HEK293T (cell line): ENCODE measurements at regions not wholly inside any gene's neighbourhood (a gene's known extent, or its start where the extent isn't known, plus 50 kb on each side); places are given as distances from the start of the nearest gene placed in this dataset.

Experiments
- FOXM1 ChIP-seq: fragments of 450-650 bp; IDR thresholded peaks from 2 replicates; pipeline ENCODE4 v1.6.1; 2017; ENCODE audit warnings: mild to moderate bottlenecking, borderline replicate concordance
- HDGF ChIP-seq: fragments of 450-650 bp; IDR thresholded peaks from 2 replicates; pipeline ENCODE4 v1.6.1; 2017; ENCODE audit warnings: antibody characterized with exemption, borderline replicate concordance
- SUZ12 ChIP-seq: fragments of 450-650 bp; IDR thresholded peaks from 2 replicates; pipeline ENCODE4 v1.6.1; 2016; ENCODE audit warnings: mild to moderate bottlenecking
- TARDBP ChIP-seq: fragments of 450-650 bp; IDR thresholded peaks from 2 replicates; pipeline ENCODE4 v1.6.1; 2016
- ZNF384 ChIP-seq: fragments of 450-650 bp; IDR thresholded peaks from 2 replicates; pipeline ENCODE4 v1.6.1; 2016
- TF ChIP-seq, protein P1 (sequence below): fragments of 450-650 bp; IDR thresholded peaks from 2 replicates; pipeline ENCODE4 v1.6.1; 2016

DNA sequence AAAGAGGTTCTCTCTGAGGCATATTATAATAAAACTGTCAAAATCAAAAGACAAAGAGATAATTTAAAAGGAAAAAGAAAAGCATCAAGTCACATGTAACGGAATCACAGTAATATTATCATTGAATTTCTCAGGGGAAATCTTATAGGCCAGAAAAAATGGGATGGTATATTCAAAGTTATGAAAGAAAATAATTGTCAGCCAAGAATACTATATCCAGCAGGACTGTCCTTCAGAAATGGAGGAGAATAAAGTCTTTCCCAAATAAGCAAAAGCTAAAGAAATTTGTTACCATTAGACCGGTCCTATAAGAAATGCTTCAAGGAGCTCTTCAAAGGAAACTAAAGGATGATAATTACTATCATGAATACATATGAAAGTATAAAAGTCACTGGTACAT is 342.0 kb upstream of the GRAMD2B start:
- TF ChIP-seq SUZ12 = no peak
- TF ChIP-seq, protein P1, sequence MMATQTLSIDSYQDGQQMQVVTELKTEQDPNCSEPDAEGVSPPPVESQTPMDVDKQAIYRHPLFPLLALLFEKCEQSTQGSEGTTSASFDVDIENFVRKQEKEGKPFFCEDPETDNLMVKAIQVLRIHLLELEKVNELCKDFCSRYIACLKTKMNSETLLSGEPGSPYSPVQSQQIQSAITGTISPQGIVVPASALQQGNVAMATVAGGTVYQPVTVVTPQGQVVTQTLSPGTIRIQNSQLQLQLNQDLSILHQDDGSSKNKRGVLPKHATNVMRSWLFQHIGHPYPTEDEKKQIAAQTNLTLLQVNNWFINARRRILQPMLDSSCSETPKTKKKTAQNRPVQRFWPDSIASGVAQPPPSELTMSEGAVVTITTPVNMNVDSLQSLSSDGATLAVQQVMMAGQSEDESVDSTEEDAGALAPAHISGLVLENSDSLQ = no peak
- TF ChIP-seq ZNF384 = no peak
- TF ChIP-seq TARDBP = no peak
- TF ChIP-seq HDGF = no peak
- no peak for TF ChIP-seq FOXM1
